GM21723 (cell line): ENCODE measurements at regions not wholly inside any gene's neighbourhood (a gene's known extent, or its start where the extent isn't known, plus 50 kb on each side); places are given as distances from the start of the nearest gene placed in this dataset.

Source experiments
- ATAC-seq: cut with Tn5 transposase; IDR thresholded peaks from one replicate; pipeline ENCODE4 v1.9.1; 2021; ENCODE audit warnings: mild to moderate bottlenecking, moderate library complexity; ENCODE audit not compliant: unreplicated experiment

GRCh38 chr12:90428465-90428864 lies 526.5 kb downstream of the CCER1 start:
- no peak for ATAC-seq

GRCh38 chr12:90423965-90424364 lies 531.0 kb downstream of the CCER1 start:
- no peak for ATAC-seq

GRCh38 chr12:90410962-90411361 lies 544.0 kb downstream of the CCER1 start:
- no peak for ATAC-seq

- no peak for ATAC-seq
These were observed 547.1 kb downstream of the CCER1 start for GRCh38 chr12:90407841-90408240.

- no peak for ATAC-seq
These were observed 550.9 kb downstream of the CCER1 start for GRCh38 chr12:90404071-90404470.

- ATAC-seq: no peak
These were observed 553.8 kb downstream of the CCER1 start for GRCh38 chr12:90401185-90401584.

- ATAC-seq: no peak
These were observed 555.6 kb downstream of the CCER1 start for GRCh38 chr12:90399357-90399756.

GRCh38 chr12:90398285-90398836 lies 556.6 kb downstream of the CCER1 start:
- no peak for ATAC-seq

- ATAC-seq: no peak
These were observed 558.4 kb downstream of the CCER1 start for GRCh38 chr12:90396556-90396955.

GRCh38 chr12:90393652-90394051 lies 561.3 kb downstream of the CCER1 start:
- ATAC-seq: no peak

- no peak for ATAC-seq
These were observed 561.9 kb downstream of the CCER1 start for GRCh38 chr12:90393089-90393488.

- no peak for ATAC-seq
These were observed 564.0 kb downstream of the CCER1 start for GRCh38 chr12:90390947-90391346.

- no peak for ATAC-seq
These were observed 586.9 kb downstream of the CCER1 start for GRCh38 chr12:90368081-90368480.

- no peak for ATAC-seq
These were observed 588.7 kb downstream of the CCER1 start for GRCh38 chr12:90366286-90366685.

- no peak for ATAC-seq
These were observed 594.7 kb downstream of the CCER1 start for GRCh38 chr12:90360300-90360699.

- ATAC-seq: no peak
These were observed 599.1 kb downstream of the CCER1 start for GRCh38 chr12:90355711-90356355.

GRCh38 chr12:90343966-90344365 lies 611.0 kb downstream of the CCER1 start:
- ATAC-seq: no peak

GRCh38 chr12:90342081-90342480 lies 612.9 kb downstream of the CCER1 start:
- no peak for ATAC-seq

GRCh38 chr12:90339837-90340236 lies 615.1 kb downstream of the CCER1 start:
- no peak for ATAC-seq

GRCh38 chr12:90338365-90338764 lies 616.6 kb downstream of the CCER1 start:
- no peak for ATAC-seq

- ATAC-seq: no peak
These were observed 618.0 kb downstream of the CCER1 start for GRCh38 chr12:90337018-90337417.

- no peak for ATAC-seq
These were observed 619.4 kb downstream of the CCER1 start for GRCh38 chr12:90335566-90335965.

- no peak for ATAC-seq
These were observed 621.0 kb downstream of the CCER1 start for GRCh38 chr12:90333939-90334338.
